Astrocyte (in vitro differentiated cells and primary cell): ENCODE measurements at regions not wholly inside any gene's neighbourhood (a gene's known extent, or its start where the extent isn't known, plus 50 kb on each side); places are given as distances from the start of the nearest gene placed in this dataset.

ENCODE experiments used
- DNase-seq: peaks from one replicate; pipeline ENCODE4 v3.0.0-alpha.2; 2010; ENCODE audit warnings: low read depth
- FAIRE-seq: peaks from 2 replicates; lab custom pipeline; 2011; peaks lifted over from hg19 to GRCh38; lab: Jason Lieb, UNC
- H2AFZ ChIP-seq: 2 replicates; pipeline ENCODE4 v1.6.0; 2012; ENCODE audit warnings: low read depth, low read length, inconsistent platforms
- H3K27ac ChIP-seq: 2 replicates; pipeline ENCODE4 v1.5.1; 2011; ENCODE audit warnings: low read depth, low read length, inconsistent platforms
- H3K27me3 ChIP-seq: 2 replicates; pipeline ENCODE4 v1.6.0; 2011; ENCODE audit warnings: low read length, inconsistent platforms; ENCODE audit not compliant: insufficient read depth
- H3K36me3 ChIP-seq: 2 replicates; pipeline ENCODE4 v1.5.1; 2011; ENCODE audit warnings: low read length, inconsistent platforms; ENCODE audit not compliant: insufficient read depth
- H3K4me1 ChIP-seq: 2 replicates; pipeline ENCODE4 v1.5.1; 2011; ENCODE audit warnings: low read length, inconsistent platforms; ENCODE audit not compliant: insufficient read depth
- H3K4me2 ChIP-seq: 2 replicates; pipeline ENCODE4 v1.6.0; 2012; ENCODE audit warnings: low read length, inconsistent platforms
- H3K4me3 ChIP-seq: 2 replicates; pipeline ENCODE4 v1.5.1; 2011; ENCODE audit warnings: low read depth, mild to moderate bottlenecking, low read length, inconsistent platforms; ENCODE audit not compliant: insufficient read depth
- H3K79me2 ChIP-seq: 2 replicates; pipeline ENCODE4 v1.6.0; 2012; ENCODE audit warnings: mild to moderate bottlenecking, low read length, inconsistent platforms; ENCODE audit not compliant: insufficient read depth
- H3K9ac ChIP-seq: 2 replicates; pipeline ENCODE4 v1.6.0; 2012; ENCODE audit warnings: mild to moderate bottlenecking, low read length, inconsistent platforms
- H3K9me3 ChIP-seq: 2 replicates; pipeline ENCODE4 v1.5.1; 2012; ENCODE audit warnings: low read depth, mild to moderate bottlenecking, low read length, inconsistent platforms; ENCODE audit not compliant: insufficient read depth
- H4K20me1 ChIP-seq: 2 replicates; pipeline ENCODE4 v1.6.0; 2012; ENCODE audit warnings: low read length, inconsistent platforms; ENCODE audit not compliant: insufficient read depth
- H3K27ac Mint-ChIP-seq: one replicate; pipeline ENCODE4 v1.8.0; 2021; ENCODE audit warnings: mild to moderate bottlenecking, mixed read lengths; ENCODE audit not compliant: unreplicated experiment
- H3K27me3 Mint-ChIP-seq: one replicate; pipeline ENCODE4 v1.8.0; 2021; ENCODE audit warnings: low read depth, mixed read lengths; ENCODE audit not compliant: unreplicated experiment
- H3K36me3 Mint-ChIP-seq: one replicate; pipeline ENCODE4 v1.8.0; 2021; ENCODE audit warnings: low read depth, mixed read lengths; ENCODE audit not compliant: unreplicated experiment
- H3K4me1 Mint-ChIP-seq: one replicate; pipeline ENCODE4 v1.8.0; 2021; ENCODE audit warnings: low read depth, mixed read lengths; ENCODE audit not compliant: unreplicated experiment
- H3K4me3 Mint-ChIP-seq: one replicate; pipeline ENCODE4 v1.8.0; 2021; ENCODE audit warnings: mild to moderate bottlenecking, moderate library complexity, mixed read lengths; ENCODE audit not compliant: unreplicated experiment
- H3K9me3 Mint-ChIP-seq: one replicate; pipeline ENCODE4 v1.8.0; 2021; ENCODE audit warnings: mild to moderate bottlenecking, mixed read lengths; ENCODE audit not compliant: unreplicated experiment
- CTCF ChIP-seq: IDR thresholded peaks from 2 replicates; pipeline ENCODE4 v1.5.1; 2011; ENCODE audit warnings: low read depth, mild to moderate bottlenecking, inconsistent platforms, low read length, moderate library complexity; ENCODE audit not compliant: insufficient read depth
- EZH2 ChIP-seq: IDR thresholded peaks from 2 replicates; pipeline ENCODE4 v1.6.1; 2012; ENCODE audit warnings: mild to moderate bottlenecking, low read length, inconsistent platforms; ENCODE audit not compliant: insufficient read depth

- H3K9me3 ChIP-seq, result peaks cover 2% of the 10 kb centered on the region
- FAIRE-seq, result no peak
- H3K79me2 ChIP-seq, result no peaks in the 10 kb centered on the region
- Mint-ChIP-seq H3K36me3 (no peaks in the 10 kb centered on the region), H3K27ac (no peak overlapping the region), H3K27me3 (no peaks in the 10 kb centered on the region), H3K4me3 (no peak overlapping the region), H3K4me1 (no peaks in the 10 kb centered on the region), H3K9me3 (peaks cover 1% of the 10 kb centered on the region)
- no peak for DNase-seq
- H3K36me3 ChIP-seq, result no peaks in the 10 kb centered on the region
- no peak overlapping the region for H2AFZ ChIP-seq
- no peaks in the 10 kb centered on the region for H4K20me1 ChIP-seq
- H3K4me2 ChIP-seq, result no peak overlapping the region
- no peak for TF ChIP-seq CTCF
- TF ChIP-seq EZH2, result no peak
- H3K27ac ChIP-seq, result no peak overlapping the region
- H3K4me1 ChIP-seq, result no peaks in the 10 kb centered on the region
- H3K4me3 ChIP-seq, result no peak overlapping the region
- no peaks in the 10 kb centered on the region for H3K27me3 ChIP-seq
- no peak overlapping the region for H3K9ac ChIP-seq
Measured at GRCh38 chr12:38110026-38110699, 206.4 kb upstream of the ALG10B start.

GRCh38 chr12:38113991-38114390, 202.6 kb upstream of the ALG10B start:
- Mint-ChIP-seq H3K36me3 (no peaks in the 10 kb centered on the region), H3K27me3 (no peaks in the 10 kb centered on the region), H3K4me3 (no peak overlapping the region), H3K4me1 (no peaks in the 10 kb centered on the region), H3K27ac (no peak overlapping the region), H3K9me3 (peaks cover 6% of the 10 kb centered on the region)
- no peaks in the 10 kb centered on the region for H3K27me3 ChIP-seq
- DNase-seq (no peak), FAIRE-seq (no peak)
- no peak overlapping the region for H3K9ac ChIP-seq
- H3K9me3 ChIP-seq, result peaks cover 11% of the 10 kb centered on the region
- H3K4me3 ChIP-seq, result no peak overlapping the region
- H3K27ac ChIP-seq, result no peak overlapping the region
- H3K79me2 ChIP-seq, result no peaks in the 10 kb centered on the region
- no peak overlapping the region for H3K4me2 ChIP-seq
- TF ChIP-seq EZH2 (no peak), CTCF (no peak)
- H2AFZ ChIP-seq, result no peak overlapping the region
- no peaks in the 10 kb centered on the region for H3K36me3 ChIP-seq
- no peaks in the 10 kb centered on the region for H4K20me1 ChIP-seq
- no peaks in the 10 kb centered on the region for H3K4me1 ChIP-seq

- H3K36me3 Mint-ChIP-seq, result no peaks in the 10 kb centered on the region
- no peak for DNase-seq
- no peak for FAIRE-seq
- H3K27ac Mint-ChIP-seq, result no peak overlapping the region
- TF ChIP-seq CTCF (no peak), EZH2 (no peak)
- H3K27me3 Mint-ChIP-seq, result no peaks in the 10 kb centered on the region
- no peak overlapping the region for H3K9ac ChIP-seq
- H3K4me3 ChIP-seq, result no peak overlapping the region
- H3K9me3 Mint-ChIP-seq, result peaks cover 11% of the 10 kb centered on the region
- H3K27ac ChIP-seq, result no peak overlapping the region
- H4K20me1 ChIP-seq, result no peaks in the 10 kb centered on the region
- no peak overlapping the region for H2AFZ ChIP-seq
- H3K27me3 ChIP-seq, result no peaks in the 10 kb centered on the region
- no peak overlapping the region for H3K4me2 ChIP-seq
- no peaks in the 10 kb centered on the region for H3K36me3 ChIP-seq
- no peak overlapping the region for H3K4me3 Mint-ChIP-seq
- H3K79me2 ChIP-seq, result no peaks in the 10 kb centered on the region
- H3K9me3 ChIP-seq, result peaks cover 11% of the 10 kb centered on the region
- H3K4me1 ChIP-seq, result no peaks in the 10 kb centered on the region
- no peaks in the 10 kb centered on the region for H3K4me1 Mint-ChIP-seq
Measured at GRCh38 chr12:38116968-38117367, 199.6 kb upstream of the ALG10B start.
